Stimulated activated CD8-positive, alpha-beta memory T cell treated with anti-CD3 and anti-CD28 coated beads, Interleukin-12 subunit alpha, Interleukin-12 subunit beta, amount 100 ng/mL, for 1 hour (primary cell): ENCODE measurements at regions not wholly inside any gene's neighbourhood (a gene's known extent, or its start where the extent isn't known, plus 50 kb on each side); places are given as distances from the start of the nearest gene placed in this dataset.

Source experiments
- DNase-seq: peaks from one replicate; pipeline ENCODE4 v3.0.0-alpha.2; 2020; ENCODE audit warnings: low read depth

- DNase-seq: no peak
Measured at GRCh38 chr5:68748101-68748500, 345.7 kb upstream of the SLC30A5 start.

DNA sequence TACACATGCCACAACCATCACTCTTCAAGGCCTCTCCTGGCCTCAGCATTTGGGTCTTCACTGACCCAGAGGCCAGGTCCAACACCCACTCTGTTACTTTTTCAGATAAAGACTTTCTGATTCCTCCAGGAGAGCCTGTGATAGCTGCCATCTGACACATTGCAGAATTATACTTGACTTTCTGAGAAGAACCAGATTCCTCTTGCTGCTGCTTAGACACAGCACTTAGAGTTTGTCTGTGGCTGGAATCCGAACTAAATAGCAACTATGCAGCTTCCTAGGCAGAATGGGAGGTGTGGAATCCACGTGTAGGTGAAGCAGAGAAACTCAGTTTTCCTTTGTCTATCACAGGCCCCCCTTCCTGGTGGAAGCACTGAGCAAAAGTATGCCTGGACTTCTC is 344.7 kb upstream of the SLC30A5 start:
- no peak for DNase-seq

DNA sequence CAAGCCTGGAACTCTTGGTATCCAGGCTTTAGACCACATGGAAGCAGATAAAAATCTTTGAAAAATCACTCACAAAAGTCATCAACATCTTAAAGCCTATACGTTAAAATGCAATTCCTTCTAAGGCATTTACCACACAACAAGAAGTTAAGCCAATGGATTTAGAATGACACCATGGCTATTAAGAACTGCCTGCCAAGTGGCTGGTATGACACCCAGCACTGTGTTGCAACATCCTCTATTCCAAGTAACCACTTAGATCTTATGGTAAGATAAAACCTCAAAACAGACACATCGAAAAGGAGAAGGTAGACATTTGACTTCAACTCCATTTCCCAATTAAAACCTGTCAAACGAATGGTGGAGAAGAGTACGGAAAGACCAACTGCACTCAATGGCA is 344.2 kb upstream of the SLC30A5 start:
- DNase-seq: no peak

- DNase-seq: no peak
Measured at GRCh38 chr5:68751661-68752060, 342.2 kb upstream of the SLC30A5 start.

DNA sequence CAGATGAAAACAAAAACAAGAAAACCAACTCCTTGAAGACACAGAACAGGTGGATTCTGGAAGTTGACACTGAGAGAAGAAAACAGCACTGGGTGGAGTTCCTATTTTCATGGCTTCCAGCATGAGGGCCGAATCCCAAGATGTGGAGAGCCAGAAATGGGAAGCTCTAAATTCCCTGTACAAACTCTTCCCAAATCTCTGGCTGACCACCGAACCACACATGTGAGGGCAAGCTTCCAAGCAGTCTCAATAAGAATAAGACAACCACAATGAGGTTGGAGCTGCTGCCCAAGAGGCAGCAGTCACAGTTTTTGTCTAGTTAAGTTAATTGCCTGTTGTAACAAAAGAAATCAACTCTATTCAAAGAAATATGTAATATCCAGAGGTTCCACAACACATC is 339.3 kb upstream of the SLC30A5 start:
- no peak for DNase-seq

DNA sequence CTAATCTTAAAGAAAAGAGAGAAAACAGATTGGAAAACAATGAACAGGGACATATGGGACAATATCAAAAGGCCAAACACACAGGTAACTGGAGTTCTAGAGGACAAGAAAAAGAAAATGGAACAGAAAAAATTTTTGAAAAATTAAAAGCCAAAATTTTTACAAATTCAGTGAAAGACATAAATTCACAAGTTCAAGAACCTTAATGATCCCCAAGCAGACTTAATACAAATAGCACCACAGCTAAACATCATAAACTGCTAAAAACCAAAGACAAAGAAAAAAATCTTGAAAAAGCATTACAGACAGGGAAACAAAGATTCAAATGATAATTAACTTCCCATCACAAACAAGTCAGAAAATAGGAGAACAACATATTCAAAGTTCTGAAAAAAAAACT is 338.5 kb upstream of the SLC30A5 start:
- no peak for DNase-seq

- DNase-seq: no peak
Measured at GRCh38 chr5:68757006-68757405, 336.8 kb upstream of the SLC30A5 start.

DNA sequence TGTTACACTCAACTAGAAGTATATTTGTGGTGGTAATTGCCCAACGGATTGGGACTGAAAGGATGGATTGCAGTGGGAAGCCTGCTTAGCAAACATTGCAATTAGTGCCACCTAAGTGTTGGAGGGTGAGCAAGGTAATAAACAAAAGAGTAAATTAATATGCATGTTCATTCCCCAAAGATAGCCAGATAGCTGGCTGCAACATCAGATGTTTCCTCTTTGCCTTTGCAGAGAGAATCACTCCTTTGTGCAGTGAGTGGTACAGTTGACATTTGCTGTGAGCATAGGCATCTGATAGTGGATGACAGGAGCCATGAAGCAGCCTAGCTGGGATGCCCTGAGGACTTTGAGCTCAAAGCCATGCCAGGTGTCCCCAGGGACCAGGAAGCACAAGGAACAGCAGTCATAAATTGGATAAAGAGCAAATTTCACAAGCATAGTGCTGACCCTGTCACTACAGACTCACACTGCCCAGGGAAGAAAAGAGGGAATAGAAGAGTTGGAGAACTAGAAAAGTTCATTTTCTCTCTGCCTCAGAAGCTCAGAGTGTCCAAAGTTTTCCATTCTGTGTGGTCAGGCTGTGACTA is 336.1 kb upstream of the SLC30A5 start:
- DNase-seq: no peak

DNA sequence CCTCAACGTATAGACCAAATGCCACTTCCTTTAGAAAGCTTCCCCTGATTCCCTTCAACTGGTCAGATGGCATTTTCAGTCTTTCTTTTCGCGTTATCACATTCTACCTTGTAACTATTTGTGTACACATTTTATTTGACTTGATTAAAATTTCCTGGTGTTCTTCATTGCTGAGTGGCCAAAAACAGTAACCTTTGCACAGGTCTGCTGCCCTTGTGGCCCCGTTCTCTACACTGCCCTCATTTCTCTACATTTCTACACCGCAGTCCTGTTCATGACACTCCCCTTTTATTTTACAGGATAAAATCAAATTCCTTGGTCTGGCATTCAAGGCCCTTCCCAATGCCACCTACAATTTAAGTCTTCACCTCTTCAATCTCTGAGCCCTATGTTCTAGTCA is 334.2 kb upstream of the SLC30A5 start:
- no peak for DNase-seq

- DNase-seq: no peak
Measured at GRCh38 chr5:68762201-68762600, 331.6 kb upstream of the SLC30A5 start.

DNA sequence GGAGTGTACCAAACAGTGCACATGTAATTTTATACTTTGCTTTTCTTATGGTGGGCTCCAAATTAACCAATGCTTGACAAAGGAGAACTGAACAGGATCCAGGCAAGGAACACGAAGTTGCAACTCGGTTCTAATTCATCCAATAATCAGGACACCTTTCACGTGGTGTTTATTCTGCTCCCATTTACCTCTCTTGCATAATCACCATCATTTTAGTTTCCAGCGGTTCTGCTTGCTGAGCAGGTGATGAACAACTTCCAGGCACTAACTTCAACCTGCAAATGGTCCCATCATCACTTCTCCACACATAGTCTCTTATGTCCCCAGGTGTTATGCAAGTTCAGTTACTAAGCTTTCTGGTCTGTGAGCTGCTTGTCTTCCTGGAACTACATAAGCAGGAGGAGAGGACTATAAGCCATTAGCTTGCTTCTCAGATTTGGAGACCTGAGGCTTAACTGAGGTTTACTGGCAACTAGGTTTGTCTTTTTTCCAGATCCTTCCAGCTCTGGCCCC is 326.8 kb upstream of the SLC30A5 start:
- no peak for DNase-seq

- DNase-seq: no peak
Measured at GRCh38 chr5:68770551-68770950, 323.3 kb upstream of the SLC30A5 start.

DNA sequence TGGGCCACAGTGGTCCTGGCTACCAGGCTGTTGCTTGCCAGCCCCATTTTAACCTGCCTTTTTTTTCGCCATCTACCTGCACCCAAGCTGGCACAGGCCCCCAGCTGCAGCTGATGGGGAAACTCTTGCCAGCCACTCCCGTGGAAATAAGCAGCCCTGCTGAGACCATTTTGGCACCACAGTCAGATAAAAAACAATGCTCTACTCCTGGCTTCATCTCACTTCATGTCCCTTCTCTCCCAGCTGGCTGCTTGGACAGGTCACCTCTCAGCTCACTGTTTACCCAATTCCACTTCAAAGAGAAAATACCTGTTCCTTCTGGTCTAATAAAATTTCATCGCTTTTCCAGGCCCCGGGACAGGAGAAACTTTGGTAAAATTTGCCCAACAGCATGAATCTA is 322.6 kb upstream of the SLC30A5 start:
- DNase-seq: no peak

- no peak for DNase-seq
Measured at GRCh38 chr5:68771732-68772131, 322.1 kb upstream of the SLC30A5 start.

GRCh38 chr5:68776381-68776780 is 317.4 kb upstream of the SLC30A5 start:
- no peak for DNase-seq

- DNase-seq: no peak
Measured at GRCh38 chr5:68777135-68777534, 316.7 kb upstream of the SLC30A5 start.

- no peak for DNase-seq
Measured at GRCh38 chr5:68778484-68778883, 315.3 kb upstream of the SLC30A5 start.

- DNase-seq: no peak
Measured at GRCh38 chr5:68780299-68780955, 313.4 kb upstream of the SLC30A5 start.

DNA sequence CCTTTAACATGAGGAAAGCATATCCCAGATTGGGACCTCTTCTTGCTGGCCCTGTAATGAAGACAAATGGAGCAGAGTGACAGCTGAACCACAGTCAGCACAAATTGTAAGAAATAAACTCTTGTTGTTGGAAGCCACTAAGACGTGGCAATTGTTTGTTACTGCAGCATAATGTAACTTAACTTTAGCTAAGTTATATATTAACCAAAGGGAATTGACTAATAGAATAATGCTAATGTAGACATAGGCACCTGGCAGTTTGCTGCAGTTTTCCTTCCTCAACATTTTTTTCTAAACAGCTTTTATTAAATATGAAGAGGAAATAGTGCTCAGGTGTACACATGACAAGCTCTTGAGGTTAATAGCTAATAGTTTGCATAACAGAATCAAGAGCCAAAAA is 300.7 kb upstream of the SLC30A5 start:
- DNase-seq: no peak

DNA sequence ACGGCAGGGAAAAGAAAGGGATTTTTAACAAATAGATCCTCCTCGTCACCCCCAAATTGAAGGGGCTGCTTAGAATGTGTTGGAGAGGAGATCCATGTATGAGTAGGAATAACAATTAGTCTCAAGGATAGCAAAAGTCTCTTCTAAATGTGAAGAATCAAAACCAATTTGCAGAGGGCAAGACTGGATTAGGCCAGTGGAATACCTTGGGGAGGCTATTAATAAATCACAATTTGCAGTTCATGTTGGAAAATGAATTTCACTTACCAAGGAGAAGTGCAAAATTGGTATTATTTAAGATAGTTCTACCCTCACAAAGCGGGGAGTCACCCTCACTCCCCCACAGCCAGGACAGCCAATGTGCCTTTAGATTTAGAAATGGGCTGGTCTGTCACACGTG is 299.8 kb upstream of the SLC30A5 start:
- no peak for DNase-seq

DNA sequence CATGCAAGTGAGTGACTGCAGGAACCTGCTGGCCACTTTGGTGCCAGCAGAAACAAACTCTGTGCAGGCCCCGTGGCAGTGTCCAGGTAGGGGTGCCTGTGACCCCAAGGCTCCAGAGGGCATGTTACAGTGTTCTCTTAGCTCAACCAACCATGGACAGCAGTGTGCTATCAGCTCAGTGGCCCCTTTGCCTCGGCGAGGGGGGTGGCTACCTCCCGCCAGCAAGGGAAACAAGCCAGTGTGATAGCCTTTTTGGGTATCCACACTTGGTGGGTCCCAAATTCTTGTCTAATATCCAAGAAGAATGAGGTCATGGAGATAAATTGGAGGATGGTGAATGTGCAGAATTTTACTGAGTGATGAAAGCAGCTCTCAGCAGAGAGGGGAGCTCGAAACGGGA is 298.6 kb upstream of the SLC30A5 start:
- no peak for DNase-seq

GRCh38 chr5:68798877-68799843 is 294.7 kb upstream of the SLC30A5 start:
- no peak for DNase-seq

- no peak for DNase-seq
Measured at GRCh38 chr5:68802430-68802829, 291.4 kb upstream of the SLC30A5 start.
